Kidney epithelial cell (primary cell): ENCODE measurements at regions not wholly inside any gene's neighbourhood (a gene's known extent, or its start where the extent isn't known, plus 50 kb on each side); places are given as distances from the start of the nearest gene placed in this dataset.

Experiments
- DNase-seq: peaks from one replicate; pipeline ENCODE4 v3.0.0-alpha.2; 2010; ENCODE audit warnings: low read depth
- H3K27me3 ChIP-seq: 2 replicates; pipeline ENCODE4 v1.6.0; 2011; ENCODE audit warnings: low read length; ENCODE audit not compliant: control insufficient read depth, insufficient read depth
- H3K36me3 ChIP-seq: 2 replicates; pipeline ENCODE4 v1.5.1; 2011; ENCODE audit warnings: low read length; ENCODE audit not compliant: control insufficient read depth, insufficient read depth
- H3K4me3 ChIP-seq: 2 replicates; pipeline ENCODE4 v1.5.1; 2011; ENCODE audit warnings: low read depth, mild to moderate bottlenecking, control low read depth, low read length
- CTCF ChIP-seq: IDR thresholded peaks from 2 replicates; pipeline ENCODE4 v1.5.1; 2011; ENCODE audit warnings: mild to moderate bottlenecking, moderate library complexity, low read length, control low read depth, inconsistent platforms; ENCODE audit not compliant: insufficient read depth, poor library complexity, severe bottlenecking

DNA sequence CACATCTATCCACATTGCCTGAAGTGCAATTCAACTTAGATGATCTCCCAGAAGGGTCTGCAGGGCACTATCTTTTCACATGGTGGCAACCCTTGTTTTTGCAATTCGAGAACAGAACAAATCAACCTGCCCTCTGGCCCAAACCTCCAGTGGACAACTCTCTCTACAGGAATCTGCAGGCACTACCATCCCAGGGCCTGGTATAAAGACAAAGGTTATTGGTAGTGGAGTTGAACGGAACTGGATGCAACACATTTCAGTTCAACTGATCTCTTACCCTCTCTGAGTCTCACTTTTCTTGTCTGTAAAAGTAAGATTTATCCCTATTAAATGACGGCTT is 153.2 kb upstream of the EGFLAM start:
- no peak for TF ChIP-seq CTCF

DNA sequence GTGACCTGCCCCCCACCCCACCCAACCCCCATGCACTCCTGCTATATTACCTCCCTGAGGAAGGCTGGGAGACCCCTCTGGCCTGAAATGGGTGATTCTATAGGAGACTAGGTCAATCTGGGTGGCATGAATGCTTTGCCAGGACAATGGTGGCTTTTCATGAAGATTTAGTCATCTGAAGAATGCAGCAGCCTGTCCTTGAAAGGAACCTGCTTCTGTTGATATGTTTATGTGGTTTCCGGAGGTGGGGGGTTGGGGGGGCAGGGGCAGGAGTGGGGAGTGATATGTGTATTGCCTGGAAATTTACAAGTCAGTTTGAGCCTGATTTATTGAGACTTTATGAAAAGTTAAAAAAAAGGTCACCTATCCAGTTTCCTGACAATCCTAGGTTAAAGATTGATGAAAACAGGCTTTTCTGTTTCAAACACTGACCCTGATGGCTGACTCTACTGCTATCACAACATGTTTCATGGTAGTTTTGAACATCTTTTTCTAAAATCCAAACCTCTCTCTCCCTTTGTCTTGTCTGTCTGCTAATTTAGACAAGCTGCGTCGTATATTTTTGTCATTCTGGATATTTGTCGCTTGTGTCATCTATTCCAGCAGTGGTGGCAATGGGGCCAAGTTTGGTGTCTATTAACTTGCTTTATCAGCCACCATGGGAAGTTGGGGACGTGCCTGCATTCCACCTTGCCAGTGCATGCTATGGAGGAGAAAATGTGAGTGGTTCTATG is 153.7 kb upstream of the EGFLAM start:
- H3K27me3 ChIP-seq, result no peaks in the 10 kb centered on the region
- TF ChIP-seq CTCF, result no peak
- no peak for DNase-seq
- H3K36me3 ChIP-seq, result no peaks in the 10 kb centered on the region
- no peak overlapping the region for H3K4me3 ChIP-seq

More for the DNA sequence above, 153.2 kb upstream of the EGFLAM start:
- no peaks in the 10 kb centered on the region for H3K27me3 ChIP-seq
- H3K36me3 ChIP-seq, result no peaks in the 10 kb centered on the region
- no peak overlapping the region for H3K4me3 ChIP-seq
- DNase-seq, result no peak

DNA sequence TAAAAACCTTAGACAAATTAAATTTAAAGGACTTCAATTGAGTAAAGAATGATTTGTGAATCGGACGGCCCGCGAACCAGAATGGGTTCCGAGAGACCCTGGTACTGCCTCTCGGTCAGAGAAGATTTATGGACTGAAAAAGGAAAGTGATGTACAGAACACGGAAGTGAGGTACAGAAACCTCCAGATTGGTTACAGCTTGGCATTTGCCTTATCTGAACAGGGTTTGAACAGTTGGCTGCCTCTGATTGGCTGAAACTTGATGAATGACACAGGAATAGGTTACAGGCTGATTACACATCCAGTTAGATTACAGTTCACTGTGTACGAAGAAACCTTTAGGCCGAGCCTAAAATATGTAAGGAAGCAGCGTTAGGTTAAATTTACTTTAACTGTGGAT is 156.5 kb upstream of the EGFLAM start:
- no peak overlapping the region for H3K4me3 ChIP-seq
- no peak for DNase-seq
- no peak for TF ChIP-seq CTCF
- H3K27me3 ChIP-seq, result no peaks in the 10 kb centered on the region
- H3K36me3 ChIP-seq, result no peaks in the 10 kb centered on the region

- no peaks in the 10 kb centered on the region for H3K27me3 ChIP-seq
- no peak overlapping the region for H3K4me3 ChIP-seq
- no peak for TF ChIP-seq CTCF
- H3K36me3 ChIP-seq, result no peaks in the 10 kb centered on the region
- DNase-seq, result no peak
These were observed 158.9 kb upstream of the EGFLAM start for GRCh38 chr5:38099205-38100168.

GRCh38 chr5:38094889-38095288 is 163.5 kb upstream of the EGFLAM start:
- Histone ChIP-seq H3K4me3 (no peak overlapping the region), H3K36me3 (no peaks in the 10 kb centered on the region), H3K27me3 (no peaks in the 10 kb centered on the region)
- TF ChIP-seq CTCF, result no peak
- DNase-seq, result no peak
